ENCODE measurements at regions not wholly inside any gene's neighbourhood (a gene's known extent, or its start where the extent isn't known, plus 50 kb on each side); places are given as distances from the start of the nearest gene placed in this dataset.
A peak's percentile ranks its signal among the peaks of the same experiment; 100 is the strongest.

DNA sequence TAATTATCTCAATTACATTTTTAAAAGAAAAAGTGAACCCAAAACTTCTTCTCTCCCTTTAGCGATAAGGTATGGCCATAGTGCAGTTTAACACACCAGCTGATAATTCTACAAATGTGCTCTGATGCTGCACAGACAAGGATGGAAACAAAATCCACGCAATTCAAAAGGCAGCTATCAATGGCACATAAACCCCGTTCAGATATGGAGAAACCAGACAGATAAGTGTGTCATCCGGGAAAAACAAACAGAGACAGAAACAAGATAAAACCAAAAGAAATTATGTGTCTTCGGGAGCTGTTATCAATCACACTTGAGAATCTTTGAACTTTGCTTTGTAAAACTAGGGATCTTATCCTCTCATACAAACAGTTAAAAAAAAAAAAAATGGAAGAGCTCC, 73.6 kb downstream of the SIPA1L2 start:
- Histone ChIP-seq H3K4me2 (ENCODE audit: low read length, poor library complexity, severe bottlenecking) (no peak overlapping the region), H3K9ac (ENCODE audit: low read length) (no peak overlapping the region), H3K36me3 (ENCODE audit: control insufficient read depth in 1 of 2, insufficient read depth in 2 of 2, low read depth in 1 of 2, low read length in 2 of 2) (peaks cover 0 to 7% of the 10 kb centered on the region in 2 experiments), H2BK5ac (ENCODE audit: low read depth, low read length, poor library complexity, severe bottlenecking) (no peak overlapping the region), H3K4me3 (ENCODE audit: insufficient read depth in 1 of 2, low read depth in 1 of 2, low read length in 2 of 2) (no peak overlapping the region), H2AFZ (ENCODE audit: low read depth, low read length) (no peak overlapping the region), H2BK120ac (ENCODE audit: low read depth, low read length) (no peak overlapping the region), H2BK12ac (ENCODE audit: low read length in 2 of 2) (no peak overlapping the region), H2AK5ac (ENCODE audit: low read length, severe bottlenecking) (no peak overlapping the region), H4K8ac (ENCODE audit: low read length) (no peak overlapping the region), H3K4me1 (ENCODE audit: control insufficient read depth, insufficient read depth, low read depth, low read length) (peaks cover 15% of the 10 kb centered on the region), H3K23ac (ENCODE audit: low read length in 2 of 2) (no peak overlapping the region), H3K27ac (ENCODE audit: low read length, poor library complexity, severe bottlenecking) (no peak overlapping the region), H3K18ac (ENCODE audit: low read depth in 1 of 2, low read length in 2 of 2) (no peak overlapping the region), H3K27me3 (ENCODE audit: control insufficient read depth in 1 of 2, insufficient read depth in 1 of 2, low read length in 2 of 2) (no peaks in the 10 kb centered on the region), H2BK15ac (ENCODE audit: low read depth, poor library complexity, severe bottlenecking) (no peak overlapping the region), H3K9me3 (ENCODE audit: control insufficient read depth, low read length) (no peaks in the 10 kb centered on the region), H4K91ac (ENCODE audit: low read length) (no peak overlapping the region), H3K79me1 (replicated peaks; ENCODE audit: low read length, poor library complexity, severe bottlenecking) (peaks cover 25% of the 10 kb centered on the region), H3K4ac (ENCODE audit: low read depth in 1 of 2, low read length in 2 of 2) (no peak overlapping the region), H3K14ac (ENCODE audit: low read length in 2 of 2) (no peak overlapping the region)
- WGBS: 54% methylated on average over 2 of the region's 5 CpGs
- DNase-seq: peak; percentile 46

DNA sequence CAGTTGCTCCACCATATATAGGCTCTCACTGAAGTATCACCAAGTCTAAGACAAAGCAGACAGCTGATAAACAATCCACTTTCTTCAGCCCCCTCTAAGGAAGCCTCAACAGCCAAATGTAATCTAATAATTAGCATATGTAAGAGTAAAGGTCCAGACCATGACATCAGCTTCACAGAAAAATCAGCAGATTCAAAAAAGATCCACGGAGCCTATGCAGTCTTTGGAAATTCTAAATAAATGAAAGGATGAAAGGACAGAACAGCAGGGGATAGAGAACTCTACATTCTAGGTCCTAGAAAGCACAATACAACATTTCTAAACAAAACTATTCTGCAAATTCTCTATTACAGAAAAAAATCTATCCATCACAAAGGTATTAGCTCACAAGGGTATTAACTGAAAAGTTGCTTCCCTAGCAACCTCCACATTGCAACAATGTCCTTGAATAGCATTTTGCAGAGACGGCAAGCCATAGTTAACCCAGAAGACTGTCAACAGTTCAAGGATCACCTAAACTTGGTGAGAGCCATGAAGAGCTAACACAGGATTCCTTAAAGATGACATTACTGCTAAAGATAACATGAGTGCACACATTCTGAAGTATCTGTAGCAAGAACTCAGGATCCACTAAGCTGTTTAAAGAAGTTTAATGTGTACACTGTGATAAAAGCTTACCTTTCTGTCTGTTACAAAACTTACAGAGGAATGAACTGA, 74.3 kb downstream of the SIPA1L2 start:
- 6% methylated on average over 1 of the region's 2 CpGs for WGBS
- H4K91ac ChIP-seq (ENCODE audit: low read length): no peak overlapping the region
- H2AK5ac ChIP-seq (ENCODE audit: low read length, severe bottlenecking): peak overlapping the region; percentile 89

GRCh38 chr1:232554409-232554808, 75.5 kb downstream of the SIPA1L2 start:
- Histone ChIP-seq H3K18ac (ENCODE audit: low read depth in 1 of 2, low read length in 2 of 2) (no peak overlapping the region), H4K8ac (ENCODE audit: low read length) (no peak overlapping the region), H2AK5ac (ENCODE audit: low read length, severe bottlenecking) (no peak overlapping the region), H3K27ac (ENCODE audit: low read length, poor library complexity, severe bottlenecking) (peak overlapping the region; percentile 79), H3K4me1 (ENCODE audit: control insufficient read depth, insufficient read depth, low read depth, low read length) (peaks cover 14% of the 10 kb centered on the region), H3K9me3 (ENCODE audit: control insufficient read depth, low read length) (no peaks in the 10 kb centered on the region), H3K4me3 (ENCODE audit: insufficient read depth in 1 of 2, low read depth in 1 of 2, low read length in 2 of 2) (no peak overlapping the region), H3K4me2 (ENCODE audit: low read length, poor library complexity, severe bottlenecking) (no peak overlapping the region), H2BK120ac (ENCODE audit: low read depth, low read length) (no peak overlapping the region), H2BK15ac (ENCODE audit: low read depth, poor library complexity, severe bottlenecking) (no peak overlapping the region), H3K4ac (ENCODE audit: low read depth in 1 of 2, low read length in 2 of 2) (no peak overlapping the region), H2BK12ac (ENCODE audit: low read length in 2 of 2) (no peak overlapping the region), H3K14ac (ENCODE audit: low read length in 2 of 2) (no peak overlapping the region), H2AFZ (ENCODE audit: low read depth, low read length) (no peak overlapping the region), H3K79me1 (replicated peaks; ENCODE audit: low read length, poor library complexity, severe bottlenecking) (peaks cover 20% of the 10 kb centered on the region), H3K36me3 (ENCODE audit: control insufficient read depth in 1 of 2, insufficient read depth in 2 of 2, low read depth in 1 of 2, low read length in 2 of 2) (peaks cover 0 to 4% of the 10 kb centered on the region in 2 experiments), H3K27me3 (ENCODE audit: control insufficient read depth in 1 of 2, insufficient read depth in 1 of 2, low read length in 2 of 2) (no peaks in the 10 kb centered on the region), H4K91ac (ENCODE audit: low read length) (no peak overlapping the region), H2BK5ac (ENCODE audit: low read depth, low read length, poor library complexity, severe bottlenecking) (no peak overlapping the region), H3K23ac (ENCODE audit: low read length in 2 of 2) (no peak overlapping the region), H3K9ac (ENCODE audit: low read length) (no peak overlapping the region)
- peak; percentile 83 for DNase-seq
- 22% methylated on average over 3 of the region's 6 CpGs for WGBS

More for the DNA sequence above, 74.3 kb downstream of the SIPA1L2 start:
- Histone ChIP-seq H3K9me3 (ENCODE audit: control insufficient read depth, low read length) (no peaks in the 10 kb centered on the region), H3K27me3 (ENCODE audit: control insufficient read depth in 1 of 2, insufficient read depth in 1 of 2, low read length in 2 of 2) (no peaks in the 10 kb centered on the region), H3K4ac (ENCODE audit: low read depth in 1 of 2, low read length in 2 of 2) (peak overlapping the region in 1 of 2 experiments; percentile 70), H3K18ac (ENCODE audit: low read depth in 1 of 2, low read length in 2 of 2) (peak overlapping the region in 1 of 2 experiments; percentile 7), H3K23ac (ENCODE audit: low read length in 2 of 2) (no peak overlapping the region), H2BK12ac (ENCODE audit: low read length in 2 of 2) (peak overlapping the region in 1 of 2 experiments; percentile 68), H2AFZ (ENCODE audit: low read depth, low read length) (no peak overlapping the region), H3K36me3 (ENCODE audit: control insufficient read depth in 1 of 2, insufficient read depth in 2 of 2, low read depth in 1 of 2, low read length in 2 of 2) (peaks cover 0 to 7% of the 10 kb centered on the region in 2 experiments), H3K4me2 (ENCODE audit: low read length, poor library complexity, severe bottlenecking) (no peak overlapping the region), H4K8ac (ENCODE audit: low read length) (no peak overlapping the region), H3K9ac (ENCODE audit: low read length) (no peak overlapping the region), H2BK120ac (ENCODE audit: low read depth, low read length) (peak overlapping the region; percentile 9), H3K79me1 (replicated peaks; ENCODE audit: low read length, poor library complexity, severe bottlenecking) (peaks cover 25% of the 10 kb centered on the region), H3K4me1 (ENCODE audit: control insufficient read depth, insufficient read depth, low read depth, low read length) (peaks cover 15% of the 10 kb centered on the region), H3K27ac (ENCODE audit: low read length, poor library complexity, severe bottlenecking) (no peak overlapping the region), H2BK15ac (ENCODE audit: low read depth, poor library complexity, severe bottlenecking) (no peak overlapping the region), H3K4me3 (ENCODE audit: insufficient read depth in 1 of 2, low read depth in 1 of 2, low read length in 2 of 2) (no peak overlapping the region), H3K14ac (ENCODE audit: low read length in 2 of 2) (no peak overlapping the region), H2BK5ac (ENCODE audit: low read depth, low read length, poor library complexity, severe bottlenecking) (no peak overlapping the region)
- peak; percentile 84 for DNase-seq

DNA sequence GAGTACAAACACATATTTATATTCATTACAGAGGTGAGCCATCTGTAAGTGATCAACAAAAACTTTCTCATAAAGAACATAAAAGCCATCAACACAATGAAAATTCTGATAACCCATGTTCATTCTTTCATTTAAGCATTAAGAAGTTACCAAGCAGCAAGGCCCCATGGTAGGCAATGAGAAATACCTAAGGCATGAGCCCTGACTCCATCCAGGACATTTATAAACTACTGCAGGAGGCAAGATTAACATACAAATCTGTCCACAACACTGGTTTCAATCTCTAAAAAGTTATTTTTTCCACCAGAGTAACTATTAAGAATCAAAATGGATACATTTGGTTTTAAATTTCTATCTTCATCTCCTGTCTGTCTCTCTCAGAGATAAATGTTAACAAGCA, 76.1 kb downstream of the SIPA1L2 start:
- Histone ChIP-seq H2AFZ (ENCODE audit: low read depth, low read length) (no peak overlapping the region), H2BK120ac (ENCODE audit: low read depth, low read length) (no peak overlapping the region), H3K4me3 (ENCODE audit: insufficient read depth in 1 of 2, low read depth in 1 of 2, low read length in 2 of 2) (no peak overlapping the region), H3K18ac (ENCODE audit: low read depth in 1 of 2, low read length in 2 of 2) (no peak overlapping the region), H3K23ac (ENCODE audit: low read length in 2 of 2) (no peak overlapping the region), H3K79me1 (replicated peaks; ENCODE audit: low read length, poor library complexity, severe bottlenecking) (peaks cover 19% of the 10 kb centered on the region), H2BK5ac (ENCODE audit: low read depth, low read length, poor library complexity, severe bottlenecking) (no peak overlapping the region), H2BK15ac (ENCODE audit: low read depth, poor library complexity, severe bottlenecking) (no peak overlapping the region), H2BK12ac (ENCODE audit: low read length in 2 of 2) (no peak overlapping the region), H4K91ac (ENCODE audit: low read length) (no peak overlapping the region), H3K9me3 (ENCODE audit: control insufficient read depth, low read length) (no peaks in the 10 kb centered on the region), H3K36me3 (ENCODE audit: control insufficient read depth in 1 of 2, insufficient read depth in 2 of 2, low read depth in 1 of 2, low read length in 2 of 2) (peaks cover 0 to 4% of the 10 kb centered on the region in 2 experiments), H3K9ac (ENCODE audit: low read length) (no peak overlapping the region), H3K4ac (ENCODE audit: low read depth in 1 of 2, low read length in 2 of 2) (no peak overlapping the region), H2AK5ac (ENCODE audit: low read length, severe bottlenecking) (no peak overlapping the region), H3K14ac (ENCODE audit: low read length in 2 of 2) (no peak overlapping the region), H3K27me3 (ENCODE audit: control insufficient read depth in 1 of 2, insufficient read depth in 1 of 2, low read length in 2 of 2) (no peaks in the 10 kb centered on the region), H3K27ac (ENCODE audit: low read length, poor library complexity, severe bottlenecking) (peak overlapping the region; percentile 79), H3K4me2 (ENCODE audit: low read length, poor library complexity, severe bottlenecking) (no peak overlapping the region), H3K4me1 (ENCODE audit: control insufficient read depth, insufficient read depth, low read depth, low read length) (peaks cover 17% of the 10 kb centered on the region), H4K8ac (ENCODE audit: low read length) (no peak overlapping the region)
- peak; percentile 57 for DNase-seq

Measured in mesenchymal stem cell (in vitro differentiated cells and primary cell).